Left renal cortex interstitium (tissue), 4 donors: ENCODE measurements at regions not wholly inside any gene's neighbourhood (a gene's known extent, or its start where the extent isn't known, plus 50 kb on each side); places are given as distances from the start of the nearest gene placed in this dataset.

Source experiments
- DNase-seq, 4 donors: peaks; one replicate each; pipeline ENCODE4 v3.0.0-alpha.2; 2013; ENCODE audit warnings: low read depth in 4 of 4, low spot score in 2 of 4, missing footprints in 1 of 4

DNA sequence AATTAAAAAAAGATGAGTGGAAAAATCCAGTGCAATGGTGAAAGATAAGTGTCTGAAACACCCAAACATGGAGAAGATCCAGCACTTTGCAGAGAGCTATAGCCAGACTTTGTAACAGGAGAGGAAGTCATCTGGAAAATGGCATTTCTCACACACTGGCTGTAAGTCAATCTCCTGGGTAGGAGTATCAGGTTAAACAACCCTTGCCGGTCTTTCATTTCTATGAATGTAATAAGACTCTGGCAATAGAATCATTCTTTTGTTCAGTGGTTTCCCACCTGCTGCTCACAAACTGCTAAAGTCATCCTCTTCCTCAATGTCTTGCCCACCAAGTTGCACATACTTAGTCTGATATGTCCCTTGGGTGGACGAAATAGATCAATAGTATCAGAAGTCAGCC, 94.0 kb upstream of the ATP8A1 start:
- peak in 3 of 4 donors; percentile 6 to 11 (median 10) for DNase-seq

DNA sequence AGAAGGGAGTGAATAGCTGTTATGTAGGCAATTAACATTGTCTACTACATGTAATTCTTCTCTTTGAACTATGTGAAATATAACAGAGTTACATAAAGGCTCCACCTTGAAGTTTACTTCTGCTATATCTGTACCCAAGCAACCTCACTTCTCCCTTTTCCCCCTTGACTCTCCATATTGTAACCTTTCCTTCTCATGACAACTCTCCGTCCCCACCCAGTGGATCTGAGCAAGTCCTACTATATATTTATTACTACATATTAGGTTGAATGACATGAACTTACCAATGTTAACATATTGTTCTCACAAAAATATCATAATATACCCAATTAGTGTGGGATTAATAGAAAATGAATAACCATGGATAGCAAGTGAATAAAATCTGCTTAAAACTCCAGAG, 93.2 kb upstream of the ATP8A1 start:
- no peak for DNase-seq

DNA sequence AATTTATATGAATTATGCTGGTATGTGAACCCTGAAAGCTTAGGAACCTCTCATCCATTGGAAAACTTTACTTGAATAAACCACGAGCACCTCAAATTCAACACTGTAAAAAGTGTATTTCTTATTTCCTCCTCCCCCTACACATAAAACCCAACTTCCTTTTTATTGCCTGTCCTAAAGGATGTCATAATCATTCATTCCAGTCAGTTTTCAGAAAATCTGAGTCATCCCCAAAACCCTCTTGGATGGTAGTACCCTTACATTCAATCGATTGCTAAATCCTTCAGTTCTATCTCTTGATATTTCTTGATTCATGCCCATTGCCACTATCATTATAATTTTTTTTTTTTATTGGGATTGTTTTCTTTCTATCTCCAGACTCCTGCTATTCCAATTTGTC, 91.1 kb upstream of the ATP8A1 start:
- no peak for DNase-seq

DNA sequence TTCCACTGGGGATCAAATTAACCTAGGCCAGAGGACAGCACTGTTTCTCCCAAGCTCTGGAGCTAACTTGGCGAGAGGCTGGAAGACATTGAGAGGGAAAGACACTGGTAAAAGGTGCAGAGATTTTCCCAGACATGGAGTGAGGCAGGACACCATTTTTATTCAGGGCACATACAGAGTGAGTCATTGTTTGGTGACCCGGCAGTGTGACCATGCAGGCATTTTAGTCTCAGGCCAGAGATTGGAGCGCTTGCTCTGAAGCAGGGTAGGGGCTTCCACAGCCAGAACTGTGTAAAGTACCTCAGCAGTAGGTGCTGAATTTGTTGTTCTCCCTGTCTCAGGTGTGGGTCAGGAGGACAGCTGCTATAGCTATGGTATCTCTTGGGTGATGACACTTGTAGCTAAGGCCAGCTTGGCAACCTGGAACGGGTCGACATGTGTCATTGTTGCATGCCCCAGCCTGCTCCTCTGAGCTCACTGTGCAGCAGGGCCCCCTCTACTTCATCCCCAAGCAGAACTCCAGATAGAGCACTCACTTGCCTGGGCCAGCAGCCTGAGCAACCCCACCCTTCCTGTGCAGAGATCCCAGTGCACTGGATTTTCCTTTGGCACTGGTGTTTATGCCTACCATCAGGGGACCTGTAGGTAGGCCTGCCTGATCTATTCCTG, 79.8 kb upstream of the ATP8A1 start:
- no peak for DNase-seq

DNA sequence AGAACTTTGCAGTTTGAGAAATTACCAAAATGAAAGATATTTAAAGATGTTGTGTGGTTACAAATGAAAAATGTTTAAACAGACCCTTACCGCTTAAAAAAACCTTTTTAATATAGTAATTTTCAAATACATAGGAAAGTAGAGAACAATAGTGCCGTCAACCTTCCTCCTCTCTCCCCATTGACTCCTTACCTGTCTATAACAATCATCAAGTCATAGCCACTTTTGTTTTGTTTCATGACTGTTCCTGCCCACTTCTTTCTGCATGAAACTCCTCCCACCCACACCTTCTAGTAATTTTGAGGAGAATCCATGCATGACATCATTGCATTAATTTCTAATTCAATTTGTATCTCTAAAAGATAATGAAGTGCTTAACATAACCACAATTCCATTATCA, 76.5 kb upstream of the ATP8A1 start:
- DNase-seq: no peak

DNA sequence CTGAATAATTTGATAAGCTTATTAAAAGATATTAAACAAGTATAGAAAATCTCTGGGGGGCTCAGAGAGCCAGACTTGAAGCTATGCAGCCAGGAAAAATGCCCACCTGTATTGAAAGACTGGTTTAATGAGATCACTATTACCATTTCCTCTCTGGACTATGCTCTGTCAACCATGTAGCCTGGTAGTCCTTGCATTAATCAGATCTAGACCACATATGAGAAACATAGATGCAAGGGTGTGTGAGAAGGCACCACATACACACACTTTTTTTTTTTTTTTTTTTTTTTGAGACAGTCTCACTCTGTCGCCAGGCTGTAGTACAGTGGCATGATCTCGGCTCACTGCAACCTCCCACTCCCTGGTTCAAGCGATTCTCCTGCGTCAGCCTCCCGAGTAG, 75.9 kb upstream of the ATP8A1 start:
- no peak for DNase-seq

DNA sequence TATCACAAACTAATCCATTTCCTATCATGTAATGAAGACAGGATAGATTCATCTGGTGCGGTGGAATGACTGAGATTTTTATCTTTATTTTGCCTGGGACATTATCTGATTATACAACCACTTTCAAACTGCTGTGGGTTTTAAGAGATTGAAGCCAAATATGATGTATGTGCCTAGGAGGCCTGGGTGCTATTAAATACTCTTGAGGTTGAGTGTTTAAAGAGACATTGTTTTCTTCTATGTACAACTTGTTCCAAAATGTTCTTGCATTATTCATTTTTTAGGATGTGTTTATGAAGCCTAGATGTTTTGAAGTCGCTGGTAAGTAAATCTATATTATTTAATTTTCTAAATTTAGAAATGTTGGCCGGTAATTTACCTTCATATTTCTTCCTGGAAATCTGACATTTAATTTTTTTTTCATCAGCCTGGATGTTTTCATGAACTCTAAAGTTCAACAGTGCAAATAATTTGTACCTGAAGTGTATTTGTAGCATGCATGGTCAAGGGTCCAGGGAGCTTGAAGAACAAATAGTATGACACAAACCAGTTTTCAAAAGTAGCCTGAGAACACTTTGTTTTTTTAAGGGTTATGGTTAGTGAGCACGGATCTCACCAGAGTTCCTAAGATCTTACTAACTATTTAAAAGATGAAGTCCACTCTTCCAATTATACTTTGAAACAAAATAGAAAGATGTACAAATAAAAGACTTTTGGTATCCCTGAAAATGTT, 72.8 kb upstream of the ATP8A1 start:
- DNase-seq: no peak

DNA sequence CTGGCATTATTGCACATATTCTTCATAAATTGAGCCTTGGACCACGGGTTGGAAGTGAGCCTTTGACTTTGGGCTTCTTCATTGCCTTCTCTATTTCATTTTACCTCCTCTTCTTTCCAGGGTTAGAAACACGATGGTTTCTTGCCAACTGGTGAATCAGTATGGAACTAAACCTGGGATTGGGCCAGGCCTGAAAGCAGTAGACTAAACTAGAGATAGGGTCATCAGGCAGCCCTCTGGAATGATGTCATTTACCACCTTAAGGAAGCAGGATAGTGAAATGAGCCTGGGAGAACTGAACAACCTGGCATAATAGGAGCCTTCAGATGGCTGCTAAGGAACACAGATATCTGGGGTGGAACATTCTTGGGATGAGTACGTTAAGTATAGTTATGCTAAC, 67.5 kb upstream of the ATP8A1 start:
- DNase-seq: no peak

DNA sequence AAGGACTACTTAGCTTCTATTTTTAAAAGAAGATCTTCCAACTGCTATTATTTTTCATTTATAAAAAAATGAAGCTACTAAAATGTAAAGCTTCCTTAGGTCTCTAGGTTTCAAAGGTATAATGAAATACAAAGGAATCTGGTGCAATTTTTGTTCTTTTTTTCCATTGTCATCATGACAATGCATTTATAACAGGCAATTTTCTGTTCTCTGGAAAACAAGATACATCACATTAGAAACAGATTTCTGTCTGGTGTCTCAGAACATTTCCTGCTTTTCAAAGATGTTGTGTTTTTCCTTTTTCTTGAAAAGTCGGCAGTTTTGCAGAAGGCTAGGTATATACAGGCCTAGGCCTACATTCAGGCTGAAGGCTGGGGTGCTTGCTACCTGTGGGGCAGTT, 63.6 kb upstream of the ATP8A1 start:
- DNase-seq: no peak

DNA sequence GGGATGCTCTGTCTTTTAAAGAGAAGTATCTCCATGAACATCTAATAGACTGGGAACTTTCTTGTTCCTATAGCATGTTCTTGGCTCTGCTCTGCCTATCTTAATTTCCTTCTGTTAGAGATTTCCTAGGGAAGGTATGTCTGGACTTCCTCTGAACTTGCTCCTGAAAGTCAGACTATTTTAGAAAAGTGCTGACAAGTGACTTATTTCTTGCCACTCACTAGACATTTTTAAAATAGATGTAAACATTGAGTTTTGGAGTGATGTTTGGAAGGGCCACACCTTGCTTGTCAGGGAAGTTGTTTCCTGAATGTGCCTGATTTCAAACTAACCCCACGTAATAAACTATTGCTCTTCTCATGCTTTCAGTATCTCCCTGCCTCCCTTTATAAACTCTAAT, 62.4 kb upstream of the ATP8A1 start:
- DNase-seq: no peak

DNA sequence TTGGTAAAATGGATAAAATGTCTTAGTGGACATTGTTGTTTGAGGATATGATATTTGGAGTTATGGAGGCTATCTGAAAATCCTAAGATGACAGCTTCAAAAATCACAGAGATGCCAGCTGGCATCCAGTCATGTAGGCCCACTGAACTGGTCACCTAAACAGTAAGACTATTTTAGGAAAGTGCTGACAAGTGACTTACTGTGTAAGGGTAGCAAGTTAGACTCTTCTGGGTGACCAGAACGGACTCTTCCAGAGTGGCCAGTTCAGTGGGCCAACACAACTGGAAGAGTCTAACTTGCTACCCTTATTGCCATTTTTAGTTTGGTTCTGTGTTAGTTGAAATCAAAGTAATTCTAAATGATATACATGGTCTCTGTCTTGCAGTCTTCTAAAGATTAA, 61.4 kb upstream of the ATP8A1 start:
- no peak for DNase-seq

DNA sequence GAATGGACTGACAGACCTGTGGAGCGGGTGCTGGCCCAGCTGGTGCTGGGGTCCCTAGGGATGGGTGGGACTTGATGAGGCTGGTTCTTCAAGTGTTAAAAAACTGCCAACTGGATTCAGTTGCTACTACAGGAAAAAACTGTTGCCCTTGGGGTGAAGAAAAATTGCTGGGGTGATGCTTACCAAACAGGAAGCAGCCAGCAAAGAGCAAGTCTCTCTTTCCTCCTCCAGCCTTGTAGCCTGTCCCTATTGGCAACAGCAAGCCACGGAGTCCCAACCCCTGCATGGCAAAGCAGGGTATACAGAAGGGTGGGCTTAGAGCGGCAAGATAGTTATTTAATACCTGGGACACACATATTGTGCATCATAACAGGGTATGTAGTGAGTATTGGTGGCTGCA, 60.1 kb upstream of the ATP8A1 start:
- no peak for DNase-seq

DNA sequence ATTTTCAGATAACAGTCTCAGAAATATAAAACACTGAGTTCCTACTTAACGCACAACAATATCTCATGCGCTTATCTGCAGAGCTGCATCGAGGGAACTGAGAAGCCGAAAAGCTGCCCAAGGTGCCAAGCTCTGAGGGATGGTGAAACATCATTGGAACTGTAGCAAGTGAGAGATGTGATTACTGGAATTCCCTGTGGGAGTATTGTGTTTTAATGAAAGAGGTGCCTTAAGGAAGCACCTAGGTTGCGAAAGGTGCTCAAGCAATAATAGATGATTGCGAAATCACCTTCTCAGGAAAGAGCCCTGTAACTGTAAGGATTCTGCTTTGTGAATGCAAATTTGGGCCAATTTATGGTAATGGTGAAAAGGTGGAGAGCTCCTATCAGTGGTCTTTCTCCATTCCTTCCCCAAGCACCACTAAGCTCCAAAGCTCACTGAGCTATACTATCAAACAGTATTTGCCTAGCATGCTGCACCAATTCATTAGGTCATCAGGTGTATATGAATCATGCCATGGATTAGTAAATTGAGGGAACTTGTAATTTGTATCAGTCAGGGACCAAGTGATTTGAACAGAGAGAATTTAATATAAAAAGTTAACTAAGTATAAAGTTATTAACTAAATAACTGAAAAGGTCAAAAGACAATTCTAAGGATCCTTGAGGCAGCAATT, 59.0 kb upstream of the ATP8A1 start:
- no peak for DNase-seq

DNA sequence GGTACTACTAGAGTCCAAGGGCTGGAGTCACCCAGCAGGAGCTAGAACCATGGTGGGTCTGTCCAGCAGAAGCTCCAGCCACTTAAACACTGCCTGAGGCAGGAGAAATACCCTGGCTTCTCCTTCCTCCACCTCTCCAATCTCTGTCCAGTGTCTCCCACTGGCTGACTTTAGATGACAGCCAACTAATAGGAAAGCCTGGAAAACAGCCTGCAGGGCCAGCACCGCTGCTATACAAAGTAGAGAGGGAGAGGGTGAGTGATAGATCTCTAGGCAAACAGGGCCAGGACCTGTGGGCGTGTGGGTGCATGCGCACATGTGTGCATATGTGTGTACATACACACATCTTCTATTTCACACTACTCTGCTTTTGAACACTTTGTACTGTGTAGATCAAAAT, 56.5 kb upstream of the ATP8A1 start:
- no peak for DNase-seq

DNA sequence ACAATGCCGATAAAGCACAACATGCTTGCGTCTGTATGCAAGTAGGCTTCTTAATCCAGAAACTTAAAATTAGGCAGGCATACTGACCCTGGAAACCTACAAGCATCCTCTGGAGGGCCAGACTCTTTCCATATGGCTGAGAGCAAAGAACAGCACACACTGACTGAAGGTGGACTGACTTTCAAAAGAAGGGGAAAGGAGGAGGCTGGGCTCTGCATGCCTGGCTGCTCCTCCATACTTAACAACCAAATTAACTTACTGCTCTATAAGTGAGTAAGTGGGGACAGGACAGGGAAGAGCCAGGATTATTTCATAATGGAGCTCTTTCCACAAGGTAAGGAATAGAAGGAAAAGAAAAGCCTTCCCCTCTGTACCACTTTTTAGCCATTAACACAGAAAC, 55.9 kb upstream of the ATP8A1 start:
- no peak for DNase-seq

DNA sequence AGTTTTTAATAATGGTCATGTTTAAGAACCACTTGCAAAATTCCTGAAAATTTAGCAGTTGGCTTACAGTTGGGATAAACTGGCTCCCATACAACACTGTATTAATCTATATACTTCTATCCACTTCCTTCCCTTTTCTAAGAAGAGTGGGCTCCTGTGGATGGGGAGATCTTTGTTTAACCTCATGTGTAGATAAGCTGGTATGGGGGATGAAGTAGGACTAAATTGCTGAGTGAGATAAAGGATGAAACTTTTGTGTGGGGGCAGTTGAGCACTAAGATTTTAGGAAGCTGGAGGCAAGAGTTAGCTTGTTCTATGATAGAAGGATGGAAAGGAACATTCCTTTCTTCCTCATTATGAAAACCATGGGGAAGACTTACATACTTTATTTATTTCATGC, 54.6 kb upstream of the ATP8A1 start:
- no peak for DNase-seq

DNA sequence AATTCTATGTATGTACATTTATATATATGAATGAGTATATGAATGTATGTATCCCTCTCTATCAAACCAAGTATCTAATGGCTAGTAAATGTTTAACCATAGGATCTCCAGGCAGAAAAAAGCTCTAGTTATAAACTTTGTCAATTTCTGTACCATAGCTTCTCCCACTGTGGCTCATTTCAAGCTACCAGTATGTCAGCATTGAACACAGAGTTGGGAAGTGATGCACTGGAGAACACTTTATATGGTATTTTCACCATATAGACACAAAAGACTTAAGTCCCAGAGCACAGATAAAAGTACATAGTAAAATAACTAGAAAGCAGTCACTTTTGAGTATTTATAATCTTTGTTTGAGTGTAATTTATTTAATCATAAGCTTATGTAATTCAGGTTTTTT, 53.9 kb upstream of the ATP8A1 start:
- no peak for DNase-seq

DNA sequence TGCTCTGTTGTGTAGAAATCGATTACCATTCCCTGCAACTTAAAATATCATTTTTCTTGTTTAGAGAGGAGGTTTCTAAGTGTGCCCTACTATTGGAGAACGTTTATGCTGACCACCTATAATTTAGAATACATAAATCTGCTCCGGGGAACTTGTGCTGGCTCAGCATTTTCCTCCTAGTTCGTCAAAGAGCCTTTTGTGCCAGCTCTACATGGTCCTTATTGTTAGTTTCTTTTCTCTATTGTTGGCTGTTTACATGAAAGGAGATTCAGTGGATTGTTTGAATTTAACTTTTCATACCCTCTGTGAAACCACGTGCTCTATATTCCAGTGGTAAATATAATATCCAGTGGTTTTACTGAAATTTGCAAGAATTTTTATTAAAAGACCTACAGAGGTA, 53.4 kb upstream of the ATP8A1 start:
- no peak for DNase-seq

DNA sequence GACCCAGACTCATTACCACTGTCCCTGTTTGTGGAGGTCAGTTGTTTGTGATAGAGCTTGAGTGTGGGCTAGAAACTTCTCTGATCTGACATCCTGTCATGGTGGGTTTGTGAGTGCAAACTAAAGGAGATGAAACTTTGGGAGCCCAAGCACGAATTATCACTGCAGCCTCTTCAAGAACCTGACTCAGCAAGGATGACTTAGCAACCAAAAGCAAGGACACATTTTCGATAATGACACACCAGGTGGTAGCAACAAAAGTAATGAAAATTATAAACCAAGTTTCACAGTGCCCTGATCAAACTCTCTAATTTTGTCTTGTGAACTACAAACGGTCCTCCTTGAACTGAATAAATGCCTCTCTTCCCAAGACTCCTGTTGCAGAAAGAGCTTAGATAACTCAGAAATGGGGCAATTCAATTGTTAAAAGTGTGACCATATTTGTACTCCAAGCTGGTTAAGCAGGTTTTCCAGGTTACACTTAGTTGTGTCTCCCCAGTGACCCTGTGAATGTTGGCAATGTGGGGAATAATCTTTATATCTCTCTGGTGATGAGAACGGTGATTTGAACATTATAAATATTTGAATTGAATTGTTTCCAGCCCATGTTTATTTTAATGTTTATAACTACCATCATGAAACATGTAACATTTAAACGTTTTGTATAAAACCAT, 52.6 kb upstream of the ATP8A1 start:
- DNase-seq: peak in 1 of 4 donors; percentile 8

DNA sequence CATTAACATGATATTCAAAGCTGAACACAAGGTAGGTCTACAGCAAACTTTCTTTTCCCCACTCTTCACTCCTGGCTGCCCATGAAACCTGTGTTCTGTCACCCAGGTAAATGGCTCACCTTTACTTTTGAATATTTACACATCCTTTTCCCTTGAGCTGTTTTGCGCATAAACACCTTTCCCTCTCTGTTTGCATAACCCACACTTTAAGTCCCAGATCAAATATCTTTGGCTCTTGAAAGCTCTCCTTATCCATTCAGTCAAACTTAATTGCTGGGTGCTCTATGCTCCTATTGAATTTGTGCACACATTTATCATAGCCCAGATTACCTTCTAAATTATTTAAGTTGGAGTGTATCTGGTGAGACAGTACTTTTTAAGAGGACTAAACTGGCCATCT, 51.7 kb upstream of the ATP8A1 start:
- DNase-seq: no peak
